Mucosa of rectum (tissue), 2 donors: ENCODE measurements at regions not wholly inside any gene's neighbourhood (a gene's known extent, or its start where the extent isn't known, plus 50 kb on each side); places are given as distances from the start of the nearest gene placed in this dataset.

ENCODE experiments used
- H3K27ac ChIP-seq, 2 donors: one replicate each; pipeline ENCODE4 v1.7.0; 2013; ENCODE audit warnings: inconsistent platforms in 2 of 2, low read depth in 2 of 2, low read length in 2 of 2
- H3K27me3 ChIP-seq, 2 donors: one replicate each; pipeline ENCODE4 v1.7.0; 2013; ENCODE audit warnings: low read length in 2 of 2; ENCODE audit not compliant: control insufficient read depth in 2 of 2, insufficient read depth in 2 of 2
- H3K36me3 ChIP-seq, 2 donors: one replicate each; pipeline ENCODE4 v1.7.0; 2013; ENCODE audit warnings: low read length in 2 of 2; ENCODE audit not compliant: control insufficient read depth in 2 of 2, insufficient read depth in 2 of 2
- H3K4me1 ChIP-seq, 2 donors: one replicate each; pipeline ENCODE4 v1.7.0; 2013; ENCODE audit warnings: low read length in 2 of 2, mild to moderate bottlenecking in 1 of 2; ENCODE audit not compliant: control insufficient read depth in 2 of 2, insufficient read depth in 2 of 2
- H3K4me3 ChIP-seq, 2 donors: one replicate each; pipeline ENCODE4 v1.7.0; 2013; ENCODE audit warnings: low read length in 2 of 2
- H3K9ac ChIP-seq, 2 donors: one replicate each; pipeline ENCODE4 v1.7.0; 2013; ENCODE audit warnings: low read length in 2 of 2, low read depth in 1 of 2, mild to moderate bottlenecking in 1 of 2
- H3K9me3 ChIP-seq, 2 donors: one replicate each; pipeline ENCODE4 v1.7.0; 2013; ENCODE audit warnings: low read length in 2 of 2; ENCODE audit not compliant: control insufficient read depth in 2 of 2
- donor health status: healthy.
- donor health status: Normal muscosa, but diverticular disease.

DNA sequence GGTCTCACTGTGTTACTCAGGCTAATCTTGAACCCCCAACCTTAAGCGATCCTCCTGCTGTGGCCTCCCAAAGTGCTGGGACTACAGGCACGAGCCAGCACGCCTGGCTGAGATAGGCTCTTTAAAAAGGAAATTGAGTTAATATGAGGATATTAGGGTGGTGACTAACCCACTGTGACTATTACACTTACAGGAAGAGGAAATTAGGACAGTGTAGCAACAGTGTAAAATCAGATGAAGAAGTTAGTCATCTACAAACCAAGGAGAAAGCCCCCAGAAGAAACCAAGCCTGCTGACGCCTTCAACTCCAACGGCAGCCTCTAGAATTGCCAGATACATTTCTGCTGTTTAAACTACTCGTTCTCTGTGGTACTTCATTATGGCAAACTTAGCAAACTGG, 711.9 kb downstream of the SUCLG1 start:
- no peaks in the 10 kb centered on the region for H3K4me1 ChIP-seq

DNA sequence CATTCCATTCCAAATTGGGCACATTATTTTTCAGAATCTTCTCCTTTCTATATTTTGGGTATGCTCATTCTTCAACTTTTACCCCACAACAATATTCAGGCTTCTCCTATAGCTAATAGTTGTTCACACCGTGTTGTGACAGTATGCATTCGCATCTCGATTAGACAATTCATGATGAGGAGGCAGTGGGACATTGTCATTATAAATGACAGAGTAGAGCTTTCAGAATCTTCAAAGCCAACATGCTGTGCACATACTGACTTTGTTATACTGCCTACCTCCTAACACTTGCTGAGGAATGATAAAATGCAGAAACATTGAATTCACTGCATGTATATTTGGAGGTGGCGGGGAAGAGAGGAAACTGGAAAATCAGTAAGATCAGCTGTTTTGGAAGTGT, 714.2 kb downstream of the SUCLG1 start:
- H3K36me3 ChIP-seq, result no peaks in the 10 kb centered on the region
- H3K4me3 ChIP-seq, result no peak overlapping the region
- no peak overlapping the region for H3K27ac ChIP-seq

More for the DNA sequence above, 711.9 kb downstream of the SUCLG1 start:
- Histone ChIP-seq H3K9ac (no peak overlapping the region), H3K36me3 (no peaks in the 10 kb centered on the region), H3K27ac (no peak overlapping the region), H3K4me3 (no peak overlapping the region), H3K9me3 (no peaks in the 10 kb centered on the region), H3K27me3 (no peaks in the 10 kb centered on the region)

GRCh38 chr2:83742117-83742782, 716.8 kb downstream of the SUCLG1 start:
- Histone ChIP-seq H3K27ac (no peak overlapping the region), H3K27me3 (no peaks in the 10 kb centered on the region), H3K4me1 (no peaks in the 10 kb centered on the region), H3K9me3 (no peaks in the 10 kb centered on the region), H3K4me3 (no peak overlapping the region), H3K36me3 (no peaks in the 10 kb centered on the region), H3K9ac (no peak overlapping the region)

More for the DNA sequence above, 714.2 kb downstream of the SUCLG1 start:
- no peaks in the 10 kb centered on the region for H3K27me3 ChIP-seq
- H3K9me3 ChIP-seq, result no peaks in the 10 kb centered on the region
- no peak overlapping the region for H3K9ac ChIP-seq
- H3K4me1 ChIP-seq, result no peaks in the 10 kb centered on the region

- Histone ChIP-seq H3K4me1 (no peaks in the 10 kb centered on the region), H3K36me3 (no peaks in the 10 kb centered on the region), H3K4me3 (no peak overlapping the region), H3K9ac (no peak overlapping the region), H3K27ac (no peak overlapping the region), H3K9me3 (no peaks in the 10 kb centered on the region), H3K27me3 (no peaks in the 10 kb centered on the region)
These were observed 728.9 kb downstream of the SUCLG1 start for GRCh38 chr2:83730223-83730622.

- Histone ChIP-seq H3K4me3 (no peak overlapping the region), H3K27me3 (no peaks in the 10 kb centered on the region), H3K36me3 (no peaks in the 10 kb centered on the region), H3K9me3 (no peaks in the 10 kb centered on the region), H3K4me1 (no peaks in the 10 kb centered on the region), H3K9ac (no peak overlapping the region), H3K27ac (no peak overlapping the region)
These were observed 733.3 kb downstream of the SUCLG1 start for GRCh38 chr2:83725735-83726134.

DNA sequence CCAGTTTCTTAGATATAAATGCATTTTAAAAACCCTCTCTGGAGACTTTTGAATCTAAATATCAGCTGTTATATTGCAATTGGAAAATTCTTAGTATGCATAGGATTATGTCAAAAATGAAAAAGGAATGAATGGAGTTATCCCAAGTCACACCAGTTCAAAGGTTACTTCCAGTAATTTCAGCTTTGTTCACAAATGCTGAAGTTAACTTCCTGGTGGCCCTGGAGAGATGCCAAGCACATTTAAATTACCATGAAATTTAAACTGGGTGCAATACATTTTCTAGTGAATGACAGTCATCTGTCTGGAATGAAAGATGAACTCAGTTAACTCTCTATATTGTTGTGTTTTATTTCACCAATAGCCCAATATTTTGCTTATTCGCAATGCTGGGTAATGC, 753.9 kb downstream of the SUCLG1 start:
- H3K36me3 ChIP-seq, result no peaks in the 10 kb centered on the region
- no peak overlapping the region for H3K4me3 ChIP-seq
- no peaks in the 10 kb centered on the region for H3K4me1 ChIP-seq
- no peaks in the 10 kb centered on the region for H3K9me3 ChIP-seq
- no peak overlapping the region for H3K27ac ChIP-seq
- no peaks in the 10 kb centered on the region for H3K27me3 ChIP-seq
- no peak overlapping the region for H3K9ac ChIP-seq

- no peaks in the 10 kb centered on the region for H3K27me3 ChIP-seq
- H3K4me1 ChIP-seq, result no peaks in the 10 kb centered on the region
- no peak overlapping the region for H3K9ac ChIP-seq
- no peaks in the 10 kb centered on the region for H3K36me3 ChIP-seq
- H3K27ac ChIP-seq, result no peak overlapping the region
- H3K4me3 ChIP-seq, result no peak overlapping the region
- H3K9me3 ChIP-seq, result no peaks in the 10 kb centered on the region
These were observed 755.5 kb downstream of the SUCLG1 start for GRCh38 chr2:83703598-83703997.

DNA sequence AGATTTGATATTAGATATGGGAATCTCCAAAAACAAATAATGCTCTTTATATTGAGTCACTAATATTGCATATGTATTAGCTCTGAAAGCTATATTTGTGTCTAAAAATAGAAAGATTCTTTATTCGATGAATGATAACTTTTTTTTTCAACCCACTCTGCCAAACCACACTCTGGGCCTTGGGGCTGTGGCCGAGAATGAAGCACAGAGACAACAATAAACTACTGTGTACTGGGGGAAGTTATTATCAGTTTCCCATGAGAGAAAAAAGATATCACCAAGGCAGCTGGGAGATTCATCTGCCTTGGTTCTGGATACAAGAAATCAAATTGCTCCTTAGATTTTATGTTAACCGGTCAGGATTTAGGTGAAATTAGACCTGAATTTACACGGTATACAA, 762.2 kb downstream of the SUCLG1 start:
- no peaks in the 10 kb centered on the region for H3K4me1 ChIP-seq
- no peak overlapping the region for H3K9ac ChIP-seq
- H3K4me3 ChIP-seq, result no peak overlapping the region
- no peaks in the 10 kb centered on the region for H3K27me3 ChIP-seq
- H3K27ac ChIP-seq, result no peak overlapping the region
- H3K36me3 ChIP-seq, result no peaks in the 10 kb centered on the region
- no peaks in the 10 kb centered on the region for H3K9me3 ChIP-seq

GRCh38 chr2:83695530-83695929, 763.5 kb downstream of the SUCLG1 start:
- no peak overlapping the region for H3K4me3 ChIP-seq
- H3K9me3 ChIP-seq, result no peaks in the 10 kb centered on the region
- no peak overlapping the region for H3K27ac ChIP-seq
- peaks cover 0 to 4% of the 10 kb centered on the region in 2 donors for H3K4me1 ChIP-seq
- no peak overlapping the region for H3K9ac ChIP-seq
- no peaks in the 10 kb centered on the region for H3K36me3 ChIP-seq
- no peaks in the 10 kb centered on the region for H3K27me3 ChIP-seq

DNA sequence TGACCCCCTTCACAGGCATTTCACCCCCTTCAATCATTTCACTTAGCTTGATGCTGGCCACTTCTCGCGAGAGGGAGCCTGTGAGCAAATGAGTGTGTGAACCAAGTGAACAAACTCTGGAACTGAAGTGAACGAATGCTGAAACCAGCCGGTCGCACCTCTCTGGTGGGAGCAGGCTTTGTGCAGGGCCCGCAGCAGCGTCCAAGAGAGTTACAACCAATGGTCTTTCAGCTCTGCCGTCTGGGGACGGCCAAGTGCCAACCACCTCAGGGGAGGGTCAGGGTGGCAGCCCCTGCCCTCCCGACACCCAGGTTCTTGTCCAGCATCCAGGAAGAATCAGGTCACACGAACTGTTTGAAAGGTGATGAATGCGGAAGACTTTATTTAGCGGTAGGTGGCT, 764.0 kb downstream of the SUCLG1 start:
- Histone ChIP-seq H3K4me1 (peaks cover 0 to 4% of the 10 kb centered on the region in 2 donors), H3K9me3 (no peaks in the 10 kb centered on the region), H3K9ac (no peak overlapping the region), H3K27ac (no peak overlapping the region), H3K4me3 (no peak overlapping the region), H3K27me3 (no peaks in the 10 kb centered on the region), H3K36me3 (no peaks in the 10 kb centered on the region)

DNA sequence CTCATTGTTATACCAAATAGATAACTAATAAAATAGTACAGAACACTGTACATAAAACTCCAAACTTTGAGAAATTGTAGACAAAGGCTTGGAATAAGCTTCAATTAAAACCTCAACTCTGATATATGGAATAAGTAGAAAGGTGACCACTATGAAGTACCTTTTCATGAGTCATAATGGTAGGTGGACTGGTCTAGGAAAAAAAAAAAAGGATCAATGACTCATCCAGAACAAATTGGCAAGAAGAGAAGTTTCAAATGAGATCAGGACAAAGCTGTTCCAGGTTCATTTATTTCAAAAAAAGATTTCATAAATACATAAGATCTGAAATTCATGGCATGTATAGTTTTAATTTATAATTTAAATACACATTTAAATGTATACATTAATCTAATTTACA, 769.7 kb downstream of the SUCLG1 start:
- H3K36me3 ChIP-seq, result no peaks in the 10 kb centered on the region
- H3K27ac ChIP-seq, result no peak overlapping the region

More for the DNA sequence above, 769.7 kb downstream of the SUCLG1 start:
- Histone ChIP-seq H3K4me3 (no peak overlapping the region), H3K9ac (no peak overlapping the region), H3K4me1 (peaks cover 0 to 4% of the 10 kb centered on the region in 2 donors), H3K27me3 (no peaks in the 10 kb centered on the region), H3K9me3 (no peaks in the 10 kb centered on the region)
